ENCODE measurements at regions not wholly inside any gene's neighbourhood (a gene's known extent, or its start where the extent isn't known, plus 50 kb on each side); places are given as distances from the start of the nearest gene placed in this dataset.

DNA sequence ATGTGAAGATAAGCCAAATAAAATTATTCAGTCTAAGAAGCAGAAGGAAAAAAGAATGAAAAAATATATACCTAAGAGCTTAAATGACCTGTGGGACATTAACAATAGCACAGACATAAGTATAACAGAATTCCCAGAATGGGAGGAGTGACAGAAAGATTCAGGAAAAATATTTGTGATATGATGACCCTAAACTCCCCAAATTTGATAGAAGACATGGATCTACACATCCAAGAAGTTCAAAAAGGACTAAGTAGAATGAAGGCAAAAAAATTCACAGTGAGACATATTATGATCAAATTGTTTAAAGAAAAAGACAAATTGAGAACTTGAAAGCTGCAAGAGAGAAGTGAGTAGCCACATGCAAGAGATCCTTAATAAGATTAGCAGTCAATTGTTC is 211.4 kb upstream of the OR4E1 start:
- TF ChIP-seq, protein P1, sequence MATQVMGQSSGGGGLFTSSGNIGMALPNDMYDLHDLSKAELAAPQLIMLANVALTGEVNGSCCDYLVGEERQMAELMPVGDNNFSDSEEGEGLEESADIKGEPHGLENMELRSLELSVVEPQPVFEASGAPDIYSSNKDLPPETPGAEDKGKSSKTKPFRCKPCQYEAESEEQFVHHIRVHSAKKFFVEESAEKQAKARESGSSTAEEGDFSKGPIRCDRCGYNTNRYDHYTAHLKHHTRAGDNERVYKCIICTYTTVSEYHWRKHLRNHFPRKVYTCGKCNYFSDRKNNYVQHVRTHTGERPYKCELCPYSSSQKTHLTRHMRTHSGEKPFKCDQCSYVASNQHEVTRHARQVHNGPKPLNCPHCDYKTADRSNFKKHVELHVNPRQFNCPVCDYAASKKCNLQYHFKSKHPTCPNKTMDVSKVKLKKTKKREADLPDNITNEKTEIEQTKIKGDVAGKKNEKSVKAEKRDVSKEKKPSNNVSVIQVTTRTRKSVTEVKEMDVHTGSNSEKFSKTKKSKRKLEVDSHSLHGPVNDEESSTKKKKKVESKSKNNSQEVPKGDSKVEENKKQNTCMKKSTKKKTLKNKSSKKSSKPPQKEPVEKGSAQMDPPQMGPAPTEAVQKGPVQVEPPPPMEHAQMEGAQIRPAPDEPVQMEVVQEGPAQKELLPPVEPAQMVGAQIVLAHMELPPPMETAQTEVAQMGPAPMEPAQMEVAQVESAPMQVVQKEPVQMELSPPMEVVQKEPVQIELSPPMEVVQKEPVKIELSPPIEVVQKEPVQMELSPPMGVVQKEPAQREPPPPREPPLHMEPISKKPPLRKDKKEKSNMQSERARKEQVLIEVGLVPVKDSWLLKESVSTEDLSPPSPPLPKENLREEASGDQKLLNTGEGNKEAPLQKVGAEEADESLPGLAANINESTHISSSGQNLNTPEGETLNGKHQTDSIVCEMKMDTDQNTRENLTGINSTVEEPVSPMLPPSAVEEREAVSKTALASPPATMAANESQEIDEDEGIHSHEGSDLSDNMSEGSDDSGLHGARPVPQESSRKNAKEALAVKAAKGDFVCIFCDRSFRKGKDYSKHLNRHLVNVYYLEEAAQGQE (IDR thresholded peaks at IDR 0.05; ENCODE audit: insufficient read depth in 1 of 2, low read depth in 2 of 2, low read length in 2 of 2): no peak
- no peak for TF ChIP-seq TAF1 (IDR thresholded peaks at IDR 0.05; ENCODE audit: borderline replicate concordance, insufficient read depth, low read length)

Data from PFSK-1 (cell line).